ENCODE measurements at regions not wholly inside any gene's neighbourhood (a gene's known extent, or its start where the extent isn't known, plus 50 kb on each side); places are given as distances from the start of the nearest gene placed in this dataset.

- Histone ChIP-seq H3K27me3 (no peaks in the 10 kb centered on the region), H3K36me3 (no peaks in the 10 kb centered on the region), H3K4me1 (peaks cover 19 to 36% (median 34%) of the 10 kb centered on the region in 4 donors), H3K27ac (replicated peaks in 1 of 4) (no peak overlapping the region), H3K9me3 (peaks cover 0 to under 1% (median 0%) of the 10 kb centered on the region in 4 donors), H3K4me3 (no peak overlapping the region)
- WGBS: 92% methylated on average over 4 of the region's 4 CpGs
- TF ChIP-seq CTCF (IDR thresholded peaks at IDR 0.05) (no peak), POLR2AphosphoS5 (IDR thresholded peaks at IDR 0.05) (no peak), POLR2A (IDR thresholded peaks at IDR 0.05; ENCODE audit: low read depth) (no peak), EP300 (IDR thresholded peaks at IDR 0.05) (no peak)
- intact Hi-C loops (cut with DNase I): no loop called here
- no peak for DNase-seq (ENCODE audit: extremely low spot score)
Observed at GRCh38 chr15:70501849-70502248, 261.5 kb downstream of the UACA start.

- intact Hi-C loops (cut with DNase I): no loop called here
- DNase-seq (ENCODE audit: extremely low spot score): no peak
- 87% methylated on average over 6 of the region's 8 CpGs for WGBS
- TF ChIP-seq POLR2A (IDR thresholded peaks at IDR 0.05; ENCODE audit: low read depth): no peak
- TF ChIP-seq EP300 (IDR thresholded peaks at IDR 0.05): no peak
- no peak for TF ChIP-seq CTCF (IDR thresholded peaks at IDR 0.05)
- Histone ChIP-seq H3K27me3 (no peaks in the 10 kb centered on the region), H3K36me3 (no peaks in the 10 kb centered on the region), H3K27ac (replicated peaks in 1 of 4) (no peak overlapping the region), H3K4me1 (peaks cover 19 to 34% (median 29%) of the 10 kb centered on the region in 4 donors), H3K4me3 (no peak overlapping the region), H3K9me3 (no peaks in the 10 kb centered on the region)
Observed at GRCh38 chr15:70501121-70501727, 262.1 kb downstream of the UACA start.

GRCh38 chr15:70499791-70500190 lies 263.6 kb downstream of the UACA start:
- Histone ChIP-seq H3K9me3 (no peaks in the 10 kb centered on the region), H3K27me3 (no peaks in the 10 kb centered on the region), H3K36me3 (no peaks in the 10 kb centered on the region), H3K27ac (replicated peaks in 1 of 4) (no peak overlapping the region), H3K4me1 (peaks cover 11 to 28% (median 18%) of the 10 kb centered on the region in 4 donors), H3K4me3 (no peak overlapping the region)
- 85% methylated on average over 4 of the region's 4 CpGs for WGBS
- TF ChIP-seq EP300 (IDR thresholded peaks at IDR 0.05): no peak
- no peak for TF ChIP-seq CTCF (IDR thresholded peaks at IDR 0.05)
- no peak for TF ChIP-seq POLR2AphosphoS5 (IDR thresholded peaks at IDR 0.05)
- TF ChIP-seq POLR2A (IDR thresholded peaks at IDR 0.05; ENCODE audit: low read depth): no peak
- intact Hi-C loops (cut with DNase I): no loop called here
- no peak for DNase-seq (ENCODE audit: extremely low spot score)

- no peaks in the 10 kb centered on the region for H3K9me3 ChIP-seq
- intact Hi-C loops (cut with DNase I): no loop called here
- H3K27ac ChIP-seq (replicated peaks in 1 of 4): no peak overlapping the region
- TF ChIP-seq EP300 (IDR thresholded peaks at IDR 0.05): no peak
- no peak for TF ChIP-seq POLR2A (IDR thresholded peaks at IDR 0.05; ENCODE audit: low read depth)
- TF ChIP-seq CTCF (IDR thresholded peaks at IDR 0.05): no peak
- no peak for TF ChIP-seq POLR2AphosphoS5 (IDR thresholded peaks at IDR 0.05)
- WGBS: 96% methylated on average over 12 of the region's 12 CpGs
- peaks cover 0 to 18% (median 8%) of the 10 kb centered on the region in 4 donors for H3K4me1 ChIP-seq
- H3K36me3 ChIP-seq: no peaks in the 10 kb centered on the region
- H3K4me3 ChIP-seq: no peak overlapping the region
- no peaks in the 10 kb centered on the region for H3K27me3 ChIP-seq
- DNase-seq (ENCODE audit: extremely low spot score): no peak
Observed at GRCh38 chr15:70498096-70498626, 265.2 kb downstream of the UACA start.

- Histone ChIP-seq H3K27ac (replicated peaks in 1 of 4) (no peak overlapping the region), H3K4me3 (no peak overlapping the region), H3K9me3 (no peaks in the 10 kb centered on the region), H3K27me3 (no peaks in the 10 kb centered on the region), H3K4me1 (peaks cover 0 to 15% (median 8%) of the 10 kb centered on the region in 4 donors), H3K36me3 (no peaks in the 10 kb centered on the region)
- TF ChIP-seq POLR2A (IDR thresholded peaks at IDR 0.05; ENCODE audit: low read depth): no peak
- DNase-seq (ENCODE audit: extremely low spot score): no peak
- intact Hi-C loops (cut with DNase I): no loop called here
- WGBS: 83% methylated on average over 5 of the region's 7 CpGs
Observed at GRCh38 chr15:70497661-70498060, 265.7 kb downstream of the UACA start.
